DMS53 treated with DMSO at 0.1 percent for 48 hours (cell line): ENCODE measurements at regions not wholly inside any gene's neighbourhood (a gene's known extent, or its start where the extent isn't known, plus 50 kb on each side); places are given as distances from the start of the nearest gene placed in this dataset.
"Not testable (repeated sequence)": the region's sequence is repeated elsewhere in the genome, so short reads cannot be mapped to it uniquely, and the experiment has no call there.

ENCODE experiments used
- DNase-seq: peaks from one replicate; lab custom pipeline; 2025; ENCODE audit not compliant: unreplicated experiment; lab: John Stamatoyannopoulos, UW

- no peak for DNase-seq
Measured at GRCh38 chr1:238944028-238944427, 442.3 kb upstream of the CHRM3 start.

GRCh38 chr1:238927899-238928298 is 458.5 kb upstream of the CHRM3 start:
- DNase-seq = no peak

- DNase-seq = no peak
Measured at GRCh38 chr1:238916828-238917227, 469.5 kb upstream of the CHRM3 start.

GRCh38 chr1:238914346-238914745 is 472.0 kb upstream of the CHRM3 start:
- no peak for DNase-seq

- no peak for DNase-seq
Measured at GRCh38 chr1:238913210-238913609, 473.2 kb upstream of the CHRM3 start.

GRCh38 chr1:238912148-238912547 is 474.2 kb upstream of the CHRM3 start:
- DNase-seq = no peak

GRCh38 chr1:238902752-238903151 is 483.6 kb upstream of the CHRM3 start:
- not testable (repeated sequence) for DNase-seq

- no peak for DNase-seq
Measured at GRCh38 chr1:238900334-238900865, 486.0 kb upstream of the CHRM3 start.

- no peak for DNase-seq
Measured at GRCh38 chr1:238898856-238899255, 487.5 kb upstream of the CHRM3 start.

GRCh38 chr1:238895911-238896310 is 490.5 kb upstream of the CHRM3 start:
- DNase-seq = no peak

- DNase-seq = peak; percentile 33
Measured at GRCh38 chr1:238892612-238893011, 493.8 kb upstream of the CHRM3 start.

- no peak for DNase-seq
Measured at GRCh38 chr1:238861342-238862066, 524.9 kb upstream of the CHRM3 start.

- no peak for DNase-seq
Measured at GRCh38 chr1:238833919-238834318, 552.4 kb upstream of the CHRM3 start.

GRCh38 chr1:238832106-238832505 is 554.3 kb upstream of the CHRM3 start:
- no peak for DNase-seq

GRCh38 chr1:238830036-238830611 is 556.2 kb upstream of the CHRM3 start:
- DNase-seq = no peak

- no peak for DNase-seq
Measured at GRCh38 chr1:238826891-238827290, 559.5 kb upstream of the CHRM3 start.

- no peak for DNase-seq
Measured at GRCh38 chr1:238823416-238823815, 563.0 kb upstream of the CHRM3 start.

GRCh38 chr1:238811211-238811879 is 575.0 kb upstream of the CHRM3 start:
- DNase-seq = no peak

GRCh38 chr1:238790882-238791281 is 595.5 kb upstream of the CHRM3 start:
- DNase-seq = no peak

- no peak for DNase-seq
Measured at GRCh38 chr1:238789916-238790667, 596.3 kb upstream of the CHRM3 start.

- no peak for DNase-seq
Measured at GRCh38 chr1:238787471-238787870, 598.9 kb upstream of the CHRM3 start.
